ENCODE measurements at regions not wholly inside any gene's neighbourhood (a gene's known extent, or its start where the extent isn't known, plus 50 kb on each side); places are given as distances from the start of the nearest gene placed in this dataset.
A peak's percentile ranks its signal among the peaks of the same experiment; 100 is the strongest.
"Not testable (repeated sequence)": the region's sequence is repeated elsewhere in the genome, so short reads cannot be mapped to it uniquely, and the experiment has no call there.

GRCh38 chr6:166795879-166796278 is 160.5 kb downstream of the RNASET2 start:
- intact Hi-C loops (cut with DNase I): no loop called here
- H3K36me3 ChIP-seq (ENCODE audit: insufficient read depth in 1 of 2, low read depth in 1 of 2): no peaks in the 10 kb centered on the region
- H3K9me3 ChIP-seq: no peaks in the 10 kb centered on the region
- no peak overlapping the region for H3K27ac ChIP-seq
- DNase-seq (no peak), ATAC-seq (no peak)
- no peaks in the 10 kb centered on the region for H3K4me1 ChIP-seq
- no peak for TF ChIP-seq CTCF (IDR thresholded peaks at IDR 0.05)
- 60 to 74% (median 66%) methylated on average over 3 of the region's 3 CpGs for WGBS, 3 donors
- H3K4me3 ChIP-seq: no peak overlapping the region
- H3K27me3 ChIP-seq (ENCODE audit: insufficient read depth in 3 of 3, low read length in 2 of 3): no peaks in the 10 kb centered on the region

GRCh38 chr6:166790808-166791207 is 163.8 kb upstream of the RPS6KA2 start:
- 75 to 100% (median 98%) methylated on average over 1 to 3 of the region's 3 CpGs for WGBS, 3 donors
- H3K27me3 ChIP-seq (ENCODE audit: insufficient read depth in 3 of 3, low read length in 2 of 3); H3K27ac ChIP-seq; intact Hi-C loops (cut with DNase I); DNase-seq; ATAC-seq; H3K36me3 ChIP-seq (ENCODE audit: insufficient read depth in 1 of 2, low read depth in 1 of 2); H3K4me3 ChIP-seq; H3K9me3 ChIP-seq; H3K4me1 ChIP-seq: not testable (repeated sequence)

- 89 to 95% (median 93%) methylated on average over 22 of the region's 22 CpGs for WGBS, 3 donors
- not testable (repeated sequence) for ATAC-seq; H3K4me3 ChIP-seq; H3K4me1 ChIP-seq; H3K27ac ChIP-seq; H3K9me3 ChIP-seq; H3K36me3 ChIP-seq (ENCODE audit: insufficient read depth in 1 of 2, low read depth in 1 of 2); DNase-seq; H3K27me3 ChIP-seq (ENCODE audit: insufficient read depth in 3 of 3, low read length in 2 of 3)
- intact Hi-C loops (cut with DNase I): loop anchor here (5.0 kb wide), 2 partner anchors 158 to 358 kb away; no protein-coding TSS in a partner anchor
Observed at GRCh38 chr6:166788846-166789529, 161.9 kb upstream of the RPS6KA2 start.

- Histone ChIP-seq H3K27ac (no peak overlapping the region), H3K36me3 (ENCODE audit: insufficient read depth in 1 of 2, low read depth in 1 of 2) (no peaks in the 10 kb centered on the region), H3K4me1 (no peaks in the 10 kb centered on the region), H3K9me3 (no peaks in the 10 kb centered on the region), H3K27me3 (ENCODE audit: insufficient read depth in 3 of 3, low read length in 2 of 3) (no peaks in the 10 kb centered on the region), H3K4me3 (no peak overlapping the region)
- TF ChIP-seq CTCF (IDR thresholded peaks at IDR 0.05): peak; percentile 76
- peak in 2 of 4 donors; percentile 63 to 66 for ATAC-seq
- intact Hi-C loops (cut with DNase I): loop anchor here (2.0 to 5.0 kb wide), 3 partner anchors 161 to 361 kb away; no protein-coding TSS in a partner anchor
- DNase-seq: no peak
- 2 to 3% (median 3%) methylated on average over 3 of the region's 3 CpGs for WGBS, 3 donors
Observed at GRCh38 chr6:166786704-166787293, 159.7 kb upstream of the RPS6KA2 start.

- H3K4me3 ChIP-seq: no peak overlapping the region
- H3K36me3 ChIP-seq (ENCODE audit: insufficient read depth in 1 of 2, low read depth in 1 of 2): no peaks in the 10 kb centered on the region
- WGBS, 3 donors: 78 to 86% (median 80%) methylated on average over 6 of the region's 6 CpGs
- ATAC-seq: no peak
- intact Hi-C loops (cut with DNase I): loop anchor here (5.0 kb wide), 2 partner anchors 162 to 362 kb away; no protein-coding TSS in a partner anchor
- no peak for TF ChIP-seq CTCF (IDR thresholded peaks at IDR 0.05)
- H3K4me1 ChIP-seq: no peaks in the 10 kb centered on the region
- no peaks in the 10 kb centered on the region for H3K9me3 ChIP-seq
- no peak overlapping the region for H3K27ac ChIP-seq
- H3K27me3 ChIP-seq (ENCODE audit: insufficient read depth in 3 of 3, low read length in 2 of 3): no peaks in the 10 kb centered on the region
- DNase-seq: no peak
Observed at GRCh38 chr6:166785131-166785530, 158.1 kb upstream of the RPS6KA2 start.

Measured in psoas muscle (tissue), 7 donors.